Stimulated activated CD8-positive, alpha-beta memory T cell treated with anti-CD3 and anti-CD28 coated beads, Interleukin-12 subunit alpha, Interleukin-12 subunit beta, amount 100 ng/mL, for 4 hours (primary cell): ENCODE measurements at regions not wholly inside any gene's neighbourhood (a gene's known extent, or its start where the extent isn't known, plus 50 kb on each side); places are given as distances from the start of the nearest gene placed in this dataset.

Source experiments
- DNase-seq: peaks from one replicate; pipeline ENCODE4 v3.0.0-alpha.2; 2020; ENCODE audit warnings: low read depth

GRCh38 chr2:121028577-121028976, 256.4 kb downstream of the TFCP2L1 start:
- DNase-seq, result no peak

GRCh38 chr2:121030523-121030922, 254.5 kb downstream of the TFCP2L1 start:
- no peak for DNase-seq

- DNase-seq, result no peak
These were observed 253.2 kb downstream of the TFCP2L1 start for GRCh38 chr2:121031568-121032340.

- DNase-seq, result no peak
These were observed 251.5 kb downstream of the TFCP2L1 start for GRCh38 chr2:121033461-121033996.

GRCh38 chr2:121034551-121034950, 250.5 kb downstream of the TFCP2L1 start:
- DNase-seq, result no peak

GRCh38 chr2:121036226-121036692, 248.7 kb downstream of the TFCP2L1 start:
- DNase-seq, result no peak

GRCh38 chr2:121037480-121037879, 247.5 kb downstream of the TFCP2L1 start:
- DNase-seq, result no peak

- DNase-seq, result no peak
These were observed 247.0 kb downstream of the TFCP2L1 start for GRCh38 chr2:121038031-121038430.

- DNase-seq, result no peak
These were observed 246.6 kb downstream of the TFCP2L1 start for GRCh38 chr2:121038431-121038830.

- DNase-seq, result no peak
These were observed 245.9 kb downstream of the TFCP2L1 start for GRCh38 chr2:121038891-121039616.

- no peak for DNase-seq
These were observed 245.3 kb downstream of the TFCP2L1 start for GRCh38 chr2:121039679-121040078.

GRCh38 chr2:121041516-121041915, 243.5 kb downstream of the TFCP2L1 start:
- no peak for DNase-seq

- no peak for DNase-seq
These were observed 241.8 kb downstream of the TFCP2L1 start for GRCh38 chr2:121043061-121043826.

- DNase-seq, result no peak
These were observed 241.2 kb downstream of the TFCP2L1 start for GRCh38 chr2:121043827-121044222.

- no peak for DNase-seq
These were observed 240.6 kb downstream of the TFCP2L1 start for GRCh38 chr2:121044412-121044811.

- no peak for DNase-seq
These were observed 239.8 kb downstream of the TFCP2L1 start for GRCh38 chr2:121045245-121045644.

- no peak for DNase-seq
These were observed 238.7 kb downstream of the TFCP2L1 start for GRCh38 chr2:121046335-121046734.

GRCh38 chr2:121047383-121047782, 237.6 kb downstream of the TFCP2L1 start:
- DNase-seq, result no peak

GRCh38 chr2:121049131-121049530, 235.9 kb downstream of the TFCP2L1 start:
- DNase-seq, result no peak

GRCh38 chr2:121049950-121050585, 234.9 kb downstream of the TFCP2L1 start:
- DNase-seq, result no peak

- DNase-seq, result no peak
These were observed 233.7 kb downstream of the TFCP2L1 start for GRCh38 chr2:121051311-121051710.

GRCh38 chr2:121052023-121052422, 233.0 kb downstream of the TFCP2L1 start:
- DNase-seq, result no peak
